RWPE2 (cell line): ENCODE measurements at regions not wholly inside any gene's neighbourhood (a gene's known extent, or its start where the extent isn't known, plus 50 kb on each side); places are given as distances from the start of the nearest gene placed in this dataset.
A peak's percentile ranks its signal among the peaks of the same experiment; 100 is the strongest.
"Not testable (repeated sequence)": the region's sequence is repeated elsewhere in the genome, so short reads cannot be mapped to it uniquely, and the experiment has no call there.

ENCODE experiments used
- ATAC-seq: fragments of 200-7000 bp; cut with Tn5 transposase; 3 replicates; pipeline ENCODE4 v1.9.1; 2021; ENCODE audit warnings: low read depth
- DNase-seq: peaks from one replicate; pipeline ENCODE4 v3.0.0-alpha.2; 2020; ENCODE audit warnings: low spot score
- H3K27ac ChIP-seq: fragments of 450-650 bp; 2 replicates; pipeline ENCODE4 v1.5.1; 2017; ENCODE audit warnings: mild to moderate bottlenecking; ENCODE audit not compliant: poor library complexity, severe bottlenecking
- H3K27me3 ChIP-seq: fragments of 250-450 bp; sonication (Bioruptor Pico); 2 replicates; pipeline ENCODE4 v1.5.1; 2021; ENCODE audit warnings: mild to moderate bottlenecking, moderate library complexity; ENCODE audit not compliant: insufficient read depth, poor library complexity, severe bottlenecking
- H3K36me3 ChIP-seq: fragments of 250-450 bp; sonication (Bioruptor Pico); 2 replicates; pipeline ENCODE4 v1.5.1; 2020; ENCODE audit warnings: low read depth, mild to moderate bottlenecking, moderate library complexity
- H3K4me1 ChIP-seq: fragments of 250-450 bp; sonication (Bioruptor Pico); 2 replicates; pipeline ENCODE4 v1.5.1; 2021; ENCODE audit warnings: mild to moderate bottlenecking, moderate library complexity; ENCODE audit not compliant: insufficient read depth, poor library complexity, severe bottlenecking
- H3K4me3 ChIP-seq: fragments of 250-450 bp; sonication (Bioruptor Pico); 2 replicates; pipeline ENCODE4 v1.5.1; 2021; ENCODE audit warnings: mild to moderate bottlenecking, moderate library complexity; ENCODE audit not compliant: severe bottlenecking
- H3K9me3 ChIP-seq: fragments of 250-450 bp; sonication (Bioruptor Pico); 2 replicates; pipeline ENCODE4 v1.5.1; 2021; ENCODE audit warnings: mild to moderate bottlenecking, moderate library complexity; ENCODE audit not compliant: severe bottlenecking

- H3K4me3 ChIP-seq, H3K27ac ChIP-seq, ATAC-seq, H3K9me3 ChIP-seq, H3K27me3 ChIP-seq, H3K36me3 ChIP-seq, DNase-seq, H3K4me1 ChIP-seq: not testable (repeated sequence)
Observed at GRCh38 chrY:22883569-22883968, 100.5 kb upstream of the BPY2 start.

GRCh38 chrY:22887949-22888348 is 96.1 kb upstream of the BPY2 start:
- DNase-seq, H3K36me3 ChIP-seq, H3K4me1 ChIP-seq, H3K27me3 ChIP-seq, H3K27ac ChIP-seq, H3K9me3 ChIP-seq, H3K4me3 ChIP-seq: not testable (repeated sequence)
- peak; percentile 48; the same call in 1 of the 3 replicates for ATAC-seq

- H3K4me3 ChIP-seq, H3K27me3 ChIP-seq, H3K27ac ChIP-seq, DNase-seq, H3K4me1 ChIP-seq, H3K9me3 ChIP-seq, H3K36me3 ChIP-seq: not testable (repeated sequence)
- ATAC-seq = peak; percentile 81
Observed at GRCh38 chrY:22903503-22904192, 80.4 kb upstream of the BPY2 start.

- not testable (repeated sequence) for ATAC-seq, H3K4me3 ChIP-seq, DNase-seq, H3K4me1 ChIP-seq, H3K36me3 ChIP-seq, H3K9me3 ChIP-seq, H3K27me3 ChIP-seq, H3K27ac ChIP-seq
Observed at GRCh38 chrY:22915069-22915468, 69.0 kb upstream of the BPY2 start.

- not testable (repeated sequence) for H3K4me1 ChIP-seq, ATAC-seq
Observed at GRCh38 chrY:22927667-22928066, 56.4 kb upstream of the BPY2 start.

GRCh38 chrY:22933454-22933853 is 50.6 kb upstream of the BPY2 start:
- H3K36me3 ChIP-seq, ATAC-seq, DNase-seq: not testable (repeated sequence)

More at GRCh38 chrY:22927667-22928066, 56.4 kb upstream of the BPY2 start:
- H3K36me3 ChIP-seq, H3K4me3 ChIP-seq, H3K27ac ChIP-seq, DNase-seq, H3K27me3 ChIP-seq, H3K9me3 ChIP-seq: not testable (repeated sequence)

More at GRCh38 chrY:22933454-22933853, 50.6 kb upstream of the BPY2 start:
- not testable (repeated sequence) for H3K4me3 ChIP-seq, H3K27ac ChIP-seq, H3K27me3 ChIP-seq, H3K4me1 ChIP-seq, H3K9me3 ChIP-seq
